Stimulated activated CD8-positive, alpha-beta memory T cell treated with anti-CD3 and anti-CD28 coated beads, Interleukin-7, amount 100 ng/mL, for 48 hours (primary cell): ENCODE measurements at regions not wholly inside any gene's neighbourhood (a gene's known extent, or its start where the extent isn't known, plus 50 kb on each side); places are given as distances from the start of the nearest gene placed in this dataset.

Experiments
- DNase-seq, 2 donors: peaks; one replicate each; pipeline ENCODE4 v3.0.0-alpha.2; 2020; ENCODE audit warnings: low read depth in 1 of 2; ENCODE audit errors: extremely low read depth in 1 of 2

GRCh38 chr2:239768031-239768790 lies 256.9 kb downstream of the NDUFA10 start:
- DNase-seq = no peak

GRCh38 chr2:239767021-239767905 lies 257.9 kb downstream of the NDUFA10 start:
- no peak for DNase-seq

- no peak for DNase-seq
Observed at GRCh38 chr2:239765911-239766310, 259.2 kb downstream of the NDUFA10 start.

GRCh38 chr2:239765076-239765845 lies 259.9 kb downstream of the NDUFA10 start:
- DNase-seq = no peak

GRCh38 chr2:239763433-239764097 lies 261.6 kb downstream of the NDUFA10 start:
- DNase-seq = no peak

- DNase-seq = no peak
Observed at GRCh38 chr2:239762655-239763269, 262.4 kb downstream of the NDUFA10 start.

- DNase-seq = no peak
Observed at GRCh38 chr2:239762106-239762505, 263.0 kb downstream of the NDUFA10 start.

- no peak for DNase-seq
Observed at GRCh38 chr2:239760596-239760995, 264.5 kb downstream of the NDUFA10 start.

GRCh38 chr2:239758279-239758877 lies 266.8 kb downstream of the NDUFA10 start:
- no peak for DNase-seq

- DNase-seq = no peak
Observed at GRCh38 chr2:239756790-239757760, 268.1 kb downstream of the NDUFA10 start.

GRCh38 chr2:239756031-239756789 lies 268.9 kb downstream of the NDUFA10 start:
- DNase-seq = no peak

GRCh38 chr2:239753401-239753837 lies 271.7 kb downstream of the NDUFA10 start:
- no peak for DNase-seq

GRCh38 chr2:239752951-239753350 lies 272.2 kb downstream of the NDUFA10 start:
- no peak for DNase-seq

- DNase-seq = peak in 1 of 2 donors; percentile 8
Observed at GRCh38 chr2:239751679-239752355, 273.3 kb downstream of the NDUFA10 start.

- DNase-seq = no peak
Observed at GRCh38 chr2:239750929-239751678, 274.0 kb downstream of the NDUFA10 start.

GRCh38 chr2:239750045-239750835 lies 274.9 kb downstream of the NDUFA10 start:
- no peak for DNase-seq
